ENCODE measurements at regions not wholly inside any gene's neighbourhood (a gene's known extent, or its start where the extent isn't known, plus 50 kb on each side); places are given as distances from the start of the nearest gene placed in this dataset.

- DNase-seq, result no peak
- Mint-ChIP-seq H3K4me3 (no peak overlapping the region), H3K27me3 (ENCODE audit: low read depth in 3 of 3) (no peaks in the 10 kb centered on the region), H3K9me3 (peaks cover 7 to 50% (median 17%) of the 10 kb centered on the region in 6 donors), H3K4me1 (no peaks in the 10 kb centered on the region), H3K27ac (no peak overlapping the region), H3K36me3 (no peaks in the 10 kb centered on the region)
Observed at GRCh38 chr10:108899670-108900069, 1023.6 kb downstream of the XPNPEP1 start.

DNA sequence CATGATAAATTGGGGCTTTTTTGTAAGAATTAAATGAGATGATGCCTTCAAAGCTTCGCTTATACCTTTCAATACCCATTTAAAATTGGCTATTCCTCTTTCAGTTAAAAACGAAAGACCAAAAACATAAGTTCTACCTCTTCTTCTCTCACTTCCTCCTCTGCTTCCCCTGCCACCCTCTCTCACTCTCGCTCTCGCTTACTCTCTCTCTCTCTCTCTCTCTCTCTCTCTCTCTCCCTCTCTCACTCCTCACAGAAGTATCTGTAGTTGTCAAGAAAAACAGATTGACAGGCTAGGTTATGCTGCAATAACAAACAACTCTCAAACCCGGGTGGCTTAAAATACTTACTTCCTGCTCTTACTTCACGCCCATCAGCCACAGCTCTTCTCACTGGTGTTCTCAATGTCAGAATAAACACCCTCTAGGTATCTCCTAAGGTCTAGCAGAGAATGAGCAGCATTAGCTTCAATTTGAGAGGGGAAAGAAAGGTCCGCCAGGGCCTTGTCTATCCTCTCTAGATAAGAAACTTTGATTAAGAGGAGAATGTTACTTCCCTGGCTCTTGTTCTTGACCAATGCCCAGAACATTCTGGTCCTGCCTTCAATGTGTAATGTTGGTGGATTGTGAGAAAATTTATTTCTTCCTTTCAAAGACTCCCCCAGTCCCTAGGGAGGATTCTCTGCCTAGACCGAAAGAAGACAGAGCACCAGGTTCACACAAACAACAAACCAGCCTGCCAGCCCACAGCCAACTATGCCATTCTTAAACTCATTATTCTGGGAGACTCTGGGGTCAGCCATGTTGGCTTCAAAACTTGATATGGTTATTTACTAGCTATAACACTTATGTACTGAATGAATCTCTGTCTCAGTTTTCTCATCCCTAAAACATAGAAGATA lies 1028.7 kb downstream of the XPNPEP1 start:
- H3K9me3 Mint-ChIP-seq, result peaks cover 4 to 38% (median 16%) of the 10 kb centered on the region in 6 donors
- H3K27ac Mint-ChIP-seq, result no peak overlapping the region
- H3K4me3 Mint-ChIP-seq, result no peak overlapping the region
- no peaks in the 10 kb centered on the region for H3K27me3 Mint-ChIP-seq (ENCODE audit: low read depth in 3 of 3)
- no peaks in the 10 kb centered on the region for H3K36me3 Mint-ChIP-seq
- DNase-seq, result no peak
- H3K4me1 Mint-ChIP-seq, result no peaks in the 10 kb centered on the region

- peaks cover 0 to 8% (median 4%) of the 10 kb centered on the region in 6 donors for H3K9me3 Mint-ChIP-seq
- H3K27ac Mint-ChIP-seq, result no peak overlapping the region
- DNase-seq, result no peak
- H3K36me3 Mint-ChIP-seq, result no peaks in the 10 kb centered on the region
- no peak overlapping the region for H3K4me3 Mint-ChIP-seq
- peaks cover 0 to 2% (median 1%) of the 10 kb centered on the region in 3 donors for H3K27me3 Mint-ChIP-seq (ENCODE audit: low read depth in 3 of 3)
- no peaks in the 10 kb centered on the region for H3K4me1 Mint-ChIP-seq
Observed at GRCh38 chr10:108877095-108877561, 1046.2 kb downstream of the XPNPEP1 start.

GRCh38 chr10:108872854-108873253 lies 1050.5 kb downstream of the XPNPEP1 start:
- no peaks in the 10 kb centered on the region for H3K4me1 Mint-ChIP-seq
- no peak overlapping the region for H3K4me3 Mint-ChIP-seq
- no peaks in the 10 kb centered on the region for H3K36me3 Mint-ChIP-seq
- DNase-seq, result no peak
- peaks cover 0 to 2% (median 0%) of the 10 kb centered on the region in 3 donors for H3K27me3 Mint-ChIP-seq (ENCODE audit: low read depth in 3 of 3)
- no peak overlapping the region for H3K27ac Mint-ChIP-seq
- H3K9me3 Mint-ChIP-seq, result peaks cover 2 to 18% (median 7%) of the 10 kb centered on the region in 6 donors

GRCh38 chr10:108868881-108869280 lies 1054.4 kb downstream of the XPNPEP1 start:
- Mint-ChIP-seq H3K9me3 (peaks cover 3 to 30% (median 13%) of the 10 kb centered on the region in 6 donors), H3K27ac (no peak overlapping the region), H3K4me1 (no peaks in the 10 kb centered on the region), H3K27me3 (ENCODE audit: low read depth in 3 of 3) (peaks cover 0 to 4% (median 0%) of the 10 kb centered on the region in 3 donors), H3K4me3 (no peak overlapping the region), H3K36me3 (no peaks in the 10 kb centered on the region)
- DNase-seq, result no peak

- no peaks in the 10 kb centered on the region for H3K4me1 Mint-ChIP-seq
- peaks cover 0 to 25% (median 18%) of the 10 kb centered on the region in 6 donors for H3K9me3 Mint-ChIP-seq
- no peaks in the 10 kb centered on the region for H3K36me3 Mint-ChIP-seq
- DNase-seq, result no peak
- peaks cover 0 to 2% (median 0%) of the 10 kb centered on the region in 3 donors for H3K27me3 Mint-ChIP-seq (ENCODE audit: low read depth in 3 of 3)
- H3K4me3 Mint-ChIP-seq, result no peak overlapping the region
- H3K27ac Mint-ChIP-seq, result no peak overlapping the region
Observed at GRCh38 chr10:108862676-108863350, 1060.5 kb downstream of the XPNPEP1 start.

DNA sequence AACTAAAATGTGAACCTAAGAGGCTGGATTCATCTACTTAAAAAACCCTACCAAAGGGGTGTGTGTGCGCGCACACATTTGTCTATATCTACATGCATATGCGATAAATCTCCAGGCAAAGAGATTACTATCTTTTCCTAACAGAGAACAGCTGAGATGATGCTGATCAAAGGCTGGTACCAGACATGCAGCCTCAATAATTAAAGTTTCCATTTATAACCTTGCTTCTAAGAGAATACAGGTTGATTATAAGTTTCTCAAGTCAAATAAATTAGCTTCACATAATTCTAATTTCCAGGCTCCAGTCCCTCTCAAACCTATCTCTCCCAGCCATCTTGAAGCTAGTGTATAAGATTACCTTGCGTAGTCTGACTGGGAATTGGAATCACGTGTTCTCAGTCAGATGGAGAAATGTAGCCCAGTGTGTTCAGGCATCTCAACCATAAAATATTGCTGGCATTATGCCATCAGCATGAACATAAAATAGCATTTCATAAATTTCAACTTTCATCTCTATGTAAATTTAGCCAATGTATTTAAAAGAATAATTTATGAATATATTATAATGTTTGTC lies 1062.0 kb downstream of the XPNPEP1 start:
- Mint-ChIP-seq H3K27me3 (ENCODE audit: low read depth in 3 of 3) (peaks cover 0 to 2% (median 0%) of the 10 kb centered on the region in 3 donors), H3K36me3 (no peaks in the 10 kb centered on the region), H3K4me3 (no peak overlapping the region), H3K4me1 (no peaks in the 10 kb centered on the region), H3K9me3 (peaks cover 0 to 23% (median 16%) of the 10 kb centered on the region in 6 donors), H3K27ac (no peak overlapping the region)
- DNase-seq, result no peak

- Mint-ChIP-seq H3K4me3 (no peak overlapping the region), H3K36me3 (no peaks in the 10 kb centered on the region), H3K9me3 (peaks cover 3 to 22% (median 6%) of the 10 kb centered on the region in 6 donors), H3K4me1 (no peaks in the 10 kb centered on the region), H3K27me3 (ENCODE audit: low read depth in 3 of 3) (peaks cover 0 to 3% (median 0%) of the 10 kb centered on the region in 3 donors), H3K27ac (no peak overlapping the region)
- no peak for DNase-seq
Observed at GRCh38 chr10:108852211-108852610, 1071.1 kb downstream of the XPNPEP1 start.

DNA sequence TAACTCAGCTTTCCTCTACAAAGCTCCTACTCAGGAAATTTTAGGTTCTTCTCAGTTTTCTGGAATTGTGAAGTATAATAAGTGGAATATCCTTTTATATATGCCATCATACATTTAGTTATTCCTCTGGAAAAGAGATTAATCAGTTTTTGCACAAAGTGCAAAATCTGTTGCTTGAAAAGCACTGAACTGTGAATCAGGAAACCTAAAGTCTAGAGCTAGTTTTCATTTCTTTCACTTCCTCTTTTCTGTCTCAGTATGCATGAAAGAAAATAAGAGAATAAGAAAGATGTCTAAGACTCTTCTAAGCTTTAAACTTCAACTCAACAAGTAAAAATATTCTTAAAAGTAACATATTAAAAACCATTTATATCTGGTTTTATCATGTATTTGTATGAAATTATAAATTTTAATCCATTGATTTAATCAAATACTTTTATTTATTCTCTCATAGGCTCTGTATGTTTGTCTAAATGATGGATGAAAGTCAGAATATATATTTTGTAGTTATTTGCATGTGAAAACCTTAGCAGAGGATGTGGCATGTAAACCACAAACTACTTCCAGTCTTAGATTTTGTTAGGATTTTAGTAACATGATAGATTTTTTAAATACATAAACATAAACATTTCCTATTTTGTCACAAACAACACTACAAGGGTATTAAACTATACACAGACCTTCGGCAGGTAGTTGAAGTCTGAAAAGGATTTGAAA lies 1073.0 kb downstream of the XPNPEP1 start:
- DNase-seq, result no peak
- peaks cover 0 to 3% (median 0%) of the 10 kb centered on the region in 3 donors for H3K27me3 Mint-ChIP-seq (ENCODE audit: low read depth in 3 of 3)
- H3K4me1 Mint-ChIP-seq, result no peaks in the 10 kb centered on the region
- H3K27ac Mint-ChIP-seq, result no peak overlapping the region
- peaks cover 3 to 26% (median 5%) of the 10 kb centered on the region in 6 donors for H3K9me3 Mint-ChIP-seq
- no peak overlapping the region for H3K4me3 Mint-ChIP-seq
- H3K36me3 Mint-ChIP-seq, result no peaks in the 10 kb centered on the region

DNA sequence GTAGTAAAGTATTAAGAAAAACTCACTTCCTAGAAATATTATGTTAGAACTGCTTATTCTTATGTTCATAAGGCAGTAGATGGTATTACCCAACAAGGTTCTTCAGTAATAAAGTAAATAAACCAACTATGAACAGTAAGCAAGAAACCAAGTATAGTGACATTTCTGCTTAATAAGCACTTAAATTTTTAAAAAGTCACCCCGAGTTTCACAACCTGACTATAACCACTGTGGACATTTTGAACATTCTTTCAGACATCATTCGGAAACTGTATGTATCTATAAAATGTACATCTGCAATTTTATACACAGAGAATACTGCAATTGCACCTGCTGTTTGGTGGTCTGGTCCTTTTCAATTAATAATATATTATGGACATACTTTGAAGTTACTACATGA lies 1073.6 kb downstream of the XPNPEP1 start:
- Mint-ChIP-seq H3K4me1 (no peaks in the 10 kb centered on the region), H3K9me3 (peaks cover 3 to 30% (median 5%) of the 10 kb centered on the region in 6 donors), H3K4me3 (no peak overlapping the region), H3K36me3 (no peaks in the 10 kb centered on the region), H3K27me3 (ENCODE audit: low read depth in 3 of 3) (peaks cover 0 to 3% (median 0%) of the 10 kb centered on the region in 3 donors), H3K27ac (no peak overlapping the region)
- DNase-seq, result no peak

GRCh38 chr10:108849186-108849585 lies 1074.1 kb downstream of the XPNPEP1 start:
- Mint-ChIP-seq H3K36me3 (no peaks in the 10 kb centered on the region), H3K9me3 (peaks cover 3 to 32% (median 5%) of the 10 kb centered on the region in 6 donors), H3K4me3 (no peak overlapping the region), H3K27ac (no peak overlapping the region), H3K4me1 (no peaks in the 10 kb centered on the region), H3K27me3 (ENCODE audit: low read depth in 3 of 3) (peaks cover 0 to 3% (median 0%) of the 10 kb centered on the region in 3 donors)
- DNase-seq, result no peak

- H3K4me1 Mint-ChIP-seq, result no peaks in the 10 kb centered on the region
- peaks cover 3 to 24% (median 6%) of the 10 kb centered on the region in 6 donors for H3K9me3 Mint-ChIP-seq
- H3K27me3 Mint-ChIP-seq (ENCODE audit: low read depth in 3 of 3), result peaks cover 0 to 3% (median 0%) of the 10 kb centered on the region in 3 donors
- no peak overlapping the region for H3K4me3 Mint-ChIP-seq
- H3K27ac Mint-ChIP-seq, result no peak overlapping the region
- no peaks in the 10 kb centered on the region for H3K36me3 Mint-ChIP-seq
- DNase-seq, result no peak
Observed at GRCh38 chr10:108848046-108848445, 1075.3 kb downstream of the XPNPEP1 start.

DNA sequence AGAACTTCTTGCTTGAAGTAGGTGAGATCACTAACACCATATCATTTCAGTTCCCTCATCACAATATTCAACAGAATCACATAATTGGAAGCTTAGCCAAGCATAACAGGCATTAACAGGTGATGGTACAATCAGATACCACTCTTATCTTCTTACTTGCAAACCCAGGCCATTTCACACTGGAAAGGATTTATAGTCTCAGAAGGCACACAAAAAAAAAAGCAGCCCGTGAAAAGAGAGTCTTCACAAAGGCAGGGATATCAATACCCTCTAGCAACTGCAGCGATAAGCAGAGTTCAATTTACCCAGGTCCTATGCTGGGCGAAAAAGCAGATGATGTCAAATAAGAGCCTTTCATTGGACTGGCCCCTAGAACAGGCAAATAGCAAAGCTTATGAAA lies 1082.4 kb downstream of the XPNPEP1 start:
- Mint-ChIP-seq H3K27ac (no peak overlapping the region), H3K36me3 (no peaks in the 10 kb centered on the region), H3K4me3 (no peak overlapping the region), H3K4me1 (no peaks in the 10 kb centered on the region), H3K9me3 (peaks cover 0 to 43% (median 6%) of the 10 kb centered on the region in 6 donors), H3K27me3 (ENCODE audit: low read depth in 3 of 3) (no peaks in the 10 kb centered on the region)
- no peak for DNase-seq
